Karpas-422 (cell line): ENCODE measurements at regions not wholly inside any gene's neighbourhood (a gene's known extent, or its start where the extent isn't known, plus 50 kb on each side); places are given as distances from the start of the nearest gene placed in this dataset.

ENCODE experiments used
- DNase-seq: peaks from one replicate; pipeline ENCODE4 v3.0.0-alpha.2; 2015
- H2AFZ ChIP-seq: fragments of 200-600 bp; sonication (generic); 2 replicates; pipeline ENCODE4 v1.6.1; 2014; ENCODE audit warnings: antibody characterized with exemption, low read length, mixed read lengths
- H3K27ac ChIP-seq: fragments of 200-600 bp; sonication (generic); 2 replicates; pipeline ENCODE4 v1.5.1; 2014; ENCODE audit warnings: mild to moderate bottlenecking, low read length, moderate library complexity
- H3K27me3 ChIP-seq: fragments of 200-600 bp; sonication (generic); 2 replicates; pipeline ENCODE4 v1.6.1; 2014; ENCODE audit warnings: low read length, mixed read lengths
- H3K36me3 ChIP-seq: fragments of 200-600 bp; sonication (generic); 2 replicates; pipeline ENCODE4 v1.6.1; 2014; ENCODE audit warnings: low read length, mixed read lengths; ENCODE audit not compliant: insufficient read depth
- H3K4me1 ChIP-seq: fragments of 200-600 bp; sonication (generic); 2 replicates; pipeline ENCODE4 v1.6.1; 2014; ENCODE audit warnings: mild to moderate bottlenecking, low read length, mixed read lengths
- H3K4me2 ChIP-seq: fragments of 200-600 bp; sonication (generic); 2 replicates; pipeline ENCODE4 v1.6.1; 2014; ENCODE audit warnings: low read length, low read depth, mild to moderate bottlenecking; ENCODE audit not compliant: poor library complexity, severe bottlenecking
- H3K4me3 ChIP-seq: fragments of 200-600 bp; sonication (generic); 2 replicates; pipeline ENCODE4 v1.5.1; 2014; ENCODE audit warnings: mild to moderate bottlenecking, antibody characterized with exemption, low read length, mixed read lengths
- H3K79me2 ChIP-seq: fragments of 200-600 bp; sonication (generic); 2 replicates; pipeline ENCODE4 v1.6.1; 2014; ENCODE audit warnings: mild to moderate bottlenecking, low read length, mixed read lengths
- H3K9ac ChIP-seq: fragments of 200-600 bp; sonication (generic); 2 replicates; pipeline ENCODE4 v1.6.0; 2014; ENCODE audit warnings: low read length
- H3K9me2 ChIP-seq: fragments of 200-600 bp; sonication (generic), shearing (Covaris generic); replicated peaks from 2 replicates; pipeline ENCODE4 v1.6.0; 2014; ENCODE audit warnings: mild to moderate bottlenecking, low read length, moderate library complexity; ENCODE audit not compliant: insufficient read depth
- H3K9me3 ChIP-seq: fragments of 300-700, 200-600 bp; sonication (generic); 2 replicates; pipeline ENCODE4 v1.6.1; 2014; ENCODE audit warnings: low read length, mixed read lengths
- H4K20me1 ChIP-seq: fragments of 200-600 bp; sonication (generic); 2 replicates; pipeline ENCODE4 v1.6.1; 2014; ENCODE audit warnings: mild to moderate bottlenecking, antibody characterized with exemption, low read length, low read depth; ENCODE audit not compliant: insufficient read depth

GRCh38 chr12:88952562-88952942 lies 372.3 kb upstream of the KITLG start:
- no peak for DNase-seq
- H3K9me2 ChIP-seq, result no peaks in the 10 kb centered on the region
- no peaks in the 10 kb centered on the region for H3K9me3 ChIP-seq
- H4K20me1 ChIP-seq, result no peaks in the 10 kb centered on the region
- no peaks in the 10 kb centered on the region for H3K36me3 ChIP-seq
- H3K79me2 ChIP-seq, result no peaks in the 10 kb centered on the region
- H2AFZ ChIP-seq, result no peak overlapping the region
- H3K4me2 ChIP-seq, result no peak overlapping the region
- H3K4me1 ChIP-seq, result no peaks in the 10 kb centered on the region
- H3K9ac ChIP-seq, result no peak overlapping the region
- no peak overlapping the region for H3K4me3 ChIP-seq
- no peak overlapping the region for H3K27ac ChIP-seq
- H3K27me3 ChIP-seq, result 0 out of 2 replicates have a peak, but pooled peaks cover 2% of the 10 kb centered on the region

DNA sequence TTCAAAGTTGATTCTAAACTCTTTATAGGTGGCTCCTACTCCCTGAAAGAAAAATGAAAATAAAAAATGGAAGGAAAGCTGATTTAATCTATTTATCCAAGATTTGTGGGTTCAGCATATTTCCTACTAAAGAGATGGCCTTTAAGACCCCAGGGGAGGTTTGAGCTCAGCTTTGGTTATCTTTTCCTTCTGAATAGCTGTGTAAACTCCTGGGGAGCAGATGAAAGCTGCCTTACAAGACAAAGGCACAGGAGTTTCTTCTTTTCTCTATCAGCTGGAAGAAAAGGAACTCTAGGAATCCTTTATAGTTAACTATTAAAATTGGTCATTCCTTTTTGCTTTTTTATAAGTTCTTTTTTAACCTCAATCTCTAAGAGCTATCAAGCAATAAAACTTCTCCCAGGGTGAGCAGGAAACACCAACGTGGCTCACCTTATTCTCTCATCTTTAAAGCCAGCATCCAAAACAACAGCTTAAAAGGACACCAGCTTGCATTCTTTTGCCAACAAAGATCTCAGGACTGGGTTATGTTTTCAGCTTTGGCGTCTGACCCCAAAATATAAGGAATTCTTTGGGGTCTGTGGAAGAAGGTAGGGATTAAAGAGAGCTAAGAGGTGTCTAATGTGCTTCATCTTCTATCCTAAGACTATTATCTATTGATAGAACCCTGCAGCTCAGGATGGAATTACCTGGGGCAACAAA lies 371.7 kb upstream of the KITLG start:
- no peaks in the 10 kb centered on the region for H4K20me1 ChIP-seq
- no peaks in the 10 kb centered on the region for H3K9me2 ChIP-seq
- no peak overlapping the region for H3K4me2 ChIP-seq
- no peaks in the 10 kb centered on the region for H3K9me3 ChIP-seq
- no peak for DNase-seq
- H3K9ac ChIP-seq, result no peak overlapping the region
- H3K4me3 ChIP-seq, result no peak overlapping the region
- no peak overlapping the region for H3K27ac ChIP-seq
- H3K79me2 ChIP-seq, result no peaks in the 10 kb centered on the region
- H3K27me3 ChIP-seq, result no peaks in the 10 kb centered on the region
- no peak overlapping the region for H2AFZ ChIP-seq
- no peaks in the 10 kb centered on the region for H3K4me1 ChIP-seq
- H3K36me3 ChIP-seq, result no peaks in the 10 kb centered on the region

GRCh38 chr12:88951177-88951576 lies 370.9 kb upstream of the KITLG start:
- Histone ChIP-seq H4K20me1 (no peaks in the 10 kb centered on the region), H3K4me1 (peaks cover 4% of the 10 kb centered on the region; the same call in 1 of the 2 replicates), H3K4me2 (no peak overlapping the region), H3K9me3 (no peaks in the 10 kb centered on the region), H3K9me2 (no peaks in the 10 kb centered on the region), H3K79me2 (no peaks in the 10 kb centered on the region), H3K27me3 (no peaks in the 10 kb centered on the region), H2AFZ (no peak overlapping the region), H3K9ac (no peak overlapping the region), H3K36me3 (no peaks in the 10 kb centered on the region), H3K27ac (no peak overlapping the region), H3K4me3 (no peak overlapping the region)
- no peak for DNase-seq

DNA sequence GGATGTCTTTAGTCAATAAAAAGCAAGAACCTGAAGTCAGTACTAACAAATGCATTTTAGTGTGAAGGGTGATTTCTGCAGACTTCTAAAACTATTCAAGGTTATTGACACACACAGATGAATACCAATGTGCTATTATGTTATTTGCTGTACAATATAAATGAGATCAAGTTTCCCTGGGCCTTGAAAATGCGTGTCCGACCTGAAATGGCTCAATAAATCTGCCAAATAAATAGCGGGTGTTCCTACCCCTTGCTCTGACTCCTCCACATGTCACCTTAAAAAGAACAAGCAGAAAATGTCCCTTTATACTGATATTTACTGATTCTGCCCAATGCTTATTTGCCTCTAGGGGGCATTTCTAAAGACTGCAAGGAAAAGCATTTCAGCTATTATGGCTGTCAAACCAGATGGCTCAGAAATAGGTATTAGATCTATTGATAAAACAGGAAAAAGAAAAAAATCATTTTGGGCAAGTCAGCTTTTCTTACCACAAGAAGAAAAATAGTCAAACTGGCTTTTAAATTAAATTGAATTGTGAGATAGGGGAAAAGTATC lies 367.3 kb upstream of the KITLG start:
- no peak for DNase-seq
- H3K4me2 ChIP-seq, result no peak overlapping the region
- H3K9ac ChIP-seq, result no peak overlapping the region
- no peaks in the 10 kb centered on the region for H3K9me3 ChIP-seq
- H4K20me1 ChIP-seq, result no peaks in the 10 kb centered on the region
- no peaks in the 10 kb centered on the region for H3K9me2 ChIP-seq
- H3K4me3 ChIP-seq, result no peak overlapping the region
- no peak overlapping the region for H3K27ac ChIP-seq
- H3K27me3 ChIP-seq, result no peaks in the 10 kb centered on the region
- peaks cover 4% of the 10 kb centered on the region; the same call in 1 of the 2 replicates for H3K4me1 ChIP-seq
- H2AFZ ChIP-seq, result no peak overlapping the region
- H3K79me2 ChIP-seq, result no peaks in the 10 kb centered on the region
- no peaks in the 10 kb centered on the region for H3K36me3 ChIP-seq

DNA sequence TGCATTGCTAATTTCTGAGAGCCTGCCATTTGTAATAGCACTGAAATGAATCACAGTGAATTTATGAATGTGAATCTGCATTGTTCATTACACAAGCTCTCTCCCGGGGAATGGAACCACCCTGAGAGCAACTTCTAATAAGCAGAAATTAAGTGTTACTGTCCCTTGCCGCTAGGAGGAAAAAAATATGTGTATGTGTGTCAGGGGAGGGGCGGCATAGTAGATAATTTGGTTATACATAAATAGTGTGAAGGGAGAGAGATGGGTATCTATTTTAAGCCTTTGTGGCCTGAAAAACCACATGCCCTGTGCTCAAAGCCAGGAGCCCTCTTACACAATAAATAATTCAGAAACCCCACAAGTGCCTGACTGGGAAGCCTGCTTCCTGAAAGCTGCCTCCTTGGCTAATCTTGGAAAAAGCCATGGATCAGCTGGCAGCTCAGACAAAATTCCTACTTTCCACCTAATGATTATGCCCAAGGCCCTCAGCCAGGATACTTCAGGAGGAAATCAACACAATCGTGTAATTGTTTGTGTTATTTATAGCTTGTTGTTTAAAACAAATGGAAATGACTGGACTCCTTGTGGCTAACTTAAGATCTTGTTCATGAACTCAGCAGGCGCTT lies 366.2 kb upstream of the KITLG start:
- Histone ChIP-seq H2AFZ (no peak overlapping the region), H3K36me3 (no peaks in the 10 kb centered on the region), H3K27me3 (no peaks in the 10 kb centered on the region), H3K9ac (no peak overlapping the region), H3K9me2 (no peaks in the 10 kb centered on the region), H3K27ac (no peak overlapping the region), H3K79me2 (no peaks in the 10 kb centered on the region), H3K4me1 (peaks cover 4% of the 10 kb centered on the region; the same call in 1 of the 2 replicates), H3K9me3 (no peaks in the 10 kb centered on the region), H3K4me3 (no peak overlapping the region), H3K4me2 (no peak overlapping the region), H4K20me1 (no peaks in the 10 kb centered on the region)
- no peak for DNase-seq

- Histone ChIP-seq H3K4me2 (no peak overlapping the region), H3K79me2 (no peaks in the 10 kb centered on the region), H2AFZ (no peak overlapping the region)
These were observed 364.9 kb upstream of the KITLG start for GRCh38 chr12:88945051-88945732.

DNA sequence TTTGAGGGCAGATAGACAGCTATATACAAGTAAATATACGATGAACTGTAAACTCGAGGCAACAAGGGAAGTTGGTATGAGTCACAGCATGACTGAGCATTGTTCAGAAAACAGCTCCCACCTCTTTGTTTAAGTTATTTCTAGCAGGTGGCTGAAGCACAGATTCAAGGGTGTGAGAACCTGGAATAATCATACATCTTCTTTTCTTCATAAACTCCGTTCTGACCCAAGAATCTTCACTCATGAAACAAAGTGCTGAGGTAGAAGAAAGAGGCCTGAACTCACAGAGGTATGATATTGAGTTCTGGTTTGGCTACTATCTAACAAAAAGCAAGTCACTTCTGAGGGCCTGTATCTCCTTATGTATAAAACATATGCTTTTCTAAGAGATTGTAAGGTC lies 364.1 kb upstream of the KITLG start:
- H3K9me2 ChIP-seq, result no peaks in the 10 kb centered on the region
- no peaks in the 10 kb centered on the region for H3K27me3 ChIP-seq
- H3K36me3 ChIP-seq, result no peaks in the 10 kb centered on the region
- no peak overlapping the region for H3K27ac ChIP-seq
- H3K9ac ChIP-seq, result no peak overlapping the region
- H3K4me3 ChIP-seq, result no peak overlapping the region
- DNase-seq, result no peak
- H3K79me2 ChIP-seq, result no peaks in the 10 kb centered on the region
- no peaks in the 10 kb centered on the region for H3K9me3 ChIP-seq
- H4K20me1 ChIP-seq, result no peaks in the 10 kb centered on the region
- H2AFZ ChIP-seq, result no peak overlapping the region
- no peak overlapping the region for H3K4me2 ChIP-seq
- peaks cover 4% of the 10 kb centered on the region; the same call in 1 of the 2 replicates for H3K4me1 ChIP-seq

More at GRCh38 chr12:88945051-88945732, 364.9 kb upstream of the KITLG start:
- Histone ChIP-seq H3K36me3 (no peaks in the 10 kb centered on the region), H3K9ac (no peak overlapping the region), H3K27ac (no peak overlapping the region), H3K9me2 (no peaks in the 10 kb centered on the region), H3K4me3 (no peak overlapping the region), H3K9me3 (no peaks in the 10 kb centered on the region), H3K4me1 (peaks cover 4% of the 10 kb centered on the region; the same call in 1 of the 2 replicates), H3K27me3 (no peaks in the 10 kb centered on the region), H4K20me1 (no peaks in the 10 kb centered on the region)
- no peak for DNase-seq

DNA sequence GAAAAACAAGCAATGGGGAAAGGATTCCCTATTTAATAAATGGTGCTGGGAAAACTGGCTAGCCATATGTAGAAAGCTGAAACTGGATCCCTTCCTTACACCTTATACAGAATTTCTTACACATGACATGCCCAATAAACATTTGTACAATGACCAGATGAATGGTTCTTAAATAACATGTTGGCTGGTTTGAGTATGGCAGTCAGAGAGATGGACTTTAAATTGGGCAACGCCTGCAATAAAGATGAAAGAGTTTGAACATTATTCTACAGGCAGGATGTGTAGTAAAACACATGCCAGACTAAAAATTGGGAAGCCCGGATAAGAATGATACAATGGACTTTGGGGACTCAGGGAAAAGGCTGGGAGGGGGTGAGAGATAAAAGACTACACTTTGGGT lies 360.6 kb upstream of the KITLG start:
- no peak overlapping the region for H3K27ac ChIP-seq
- H3K9me3 ChIP-seq, result no peaks in the 10 kb centered on the region
- H3K36me3 ChIP-seq, result no peaks in the 10 kb centered on the region
- no peaks in the 10 kb centered on the region for H3K4me1 ChIP-seq
- DNase-seq, result no peak
- no peaks in the 10 kb centered on the region for H4K20me1 ChIP-seq
- no peak overlapping the region for H3K9ac ChIP-seq
- no peaks in the 10 kb centered on the region for H3K79me2 ChIP-seq
- H3K4me3 ChIP-seq, result no peak overlapping the region
- H3K9me2 ChIP-seq, result no peaks in the 10 kb centered on the region
- no peaks in the 10 kb centered on the region for H3K27me3 ChIP-seq
- no peak overlapping the region for H3K4me2 ChIP-seq
- no peak overlapping the region for H2AFZ ChIP-seq
